Neural progenitor cell (in vitro differentiated cells): ENCODE measurements at regions not wholly inside any gene's neighbourhood (a gene's known extent, or its start where the extent isn't known, plus 50 kb on each side); places are given as distances from the start of the nearest gene placed in this dataset.

Source experiments
- DNase-seq: peaks from one replicate; pipeline ENCODE4 v3.0.0-alpha.2; 2016; ENCODE audit warnings: low spot score
- H2AFZ ChIP-seq: fragments of 200-600 bp; sonication (generic); replicated peaks from 2 replicates; pipeline ENCODE4 v1.6.1; 2016; ENCODE audit warnings: antibody characterized with exemption
- H3F3A ChIP-seq: fragments of 200-600 bp; sonication (generic); 2 replicates; pipeline ENCODE4 v1.6.1; 2016; ENCODE audit warnings: antibody characterized with exemption, low read depth
- H3K27ac ChIP-seq: fragments of 200-600 bp; sonication (generic); 2 replicates; pipeline ENCODE4 v1.5.1; 2016; ENCODE audit warnings: mild to moderate bottlenecking
- H3K27me3 ChIP-seq: fragments of 200-600 bp; sonication (generic); 2 replicates; pipeline ENCODE4 v1.6.1; 2016; ENCODE audit warnings: mild to moderate bottlenecking, moderate library complexity
- H3K36me3 ChIP-seq: fragments of 200-600 bp; sonication (generic); 2 replicates; pipeline ENCODE4 v1.5.1; 2016
- H3K4me1 ChIP-seq: fragments of 200-600 bp; sonication (generic); 2 replicates; pipeline ENCODE4 v1.6.1; 2016; ENCODE audit warnings: mixed run types
- H3K4me2 ChIP-seq: fragments of 200-600 bp; sonication (generic); 2 replicates; pipeline ENCODE4 v1.6.1; 2016
- H3K4me3 ChIP-seq: fragments of 200-600 bp; sonication (generic); 2 replicates; pipeline ENCODE4 v1.5.1; 2016
- H3K79me2 ChIP-seq: fragments of 200-600 bp; sonication (generic); 2 replicates; pipeline ENCODE4 v1.6.1; 2016; ENCODE audit warnings: low read depth
- H3K9ac ChIP-seq: fragments of 200-600 bp; sonication (generic); 2 replicates; pipeline ENCODE4 v1.6.1; 2016
- H3K9me3 ChIP-seq: fragments of 200-600 bp; sonication (generic); 2 replicates; pipeline ENCODE4 v1.5.1; 2016; ENCODE audit warnings: low read depth
- H4K20me1 ChIP-seq: fragments of 200-600 bp; sonication (generic); 2 replicates; pipeline ENCODE4 v1.6.1; 2016; ENCODE audit warnings: low read depth
- H3K27ac Mint-ChIP-seq: 3 replicates; pipeline ENCODE4 v1.8.0; 2021; ENCODE audit warnings: mixed read lengths
- H3K27me3 Mint-ChIP-seq: 2 replicates; pipeline ENCODE4 v1.8.0; 2022; ENCODE audit warnings: low read depth, mild to moderate bottlenecking, inconsistent platforms, moderate library complexity, mixed read lengths; ENCODE audit not compliant: insufficient read depth
- H3K36me3 Mint-ChIP-seq: 3 replicates; pipeline ENCODE4 v1.8.0; 2021; ENCODE audit warnings: mixed read lengths
- H3K4me1 Mint-ChIP-seq: 3 replicates; pipeline ENCODE4 v1.8.0; 2021; ENCODE audit warnings: mixed read lengths
- H3K4me3 Mint-ChIP-seq: 3 replicates; pipeline ENCODE4 v1.8.0; 2021; ENCODE audit warnings: mild to moderate bottlenecking, moderate library complexity, mixed read lengths
- H3K9me3 Mint-ChIP-seq: 3 replicates; pipeline ENCODE4 v1.8.0; 2020; ENCODE audit warnings: mixed read lengths
- EZH2 ChIP-seq: fragments of 200-600 bp; sonication (generic); IDR thresholded peaks from 2 replicates; pipeline ENCODE4 v1.6.1; 2017; ENCODE audit warnings: antibody characterized with exemption, mild to moderate bottlenecking, moderate library complexity
- EZH2phosphoT487 ChIP-seq: fragments of 200-600 bp; sonication (generic); IDR thresholded peaks from 2 replicates; pipeline ENCODE4 v1.6.1; 2017; ENCODE audit warnings: antibody characterized with exemption
- TF ChIP-seq, protein P1 (sequence below): fragments of 200-600 bp; sonication (generic); IDR thresholded peaks from 2 replicates; pipeline ENCODE4 v1.5.1; 2017; ENCODE audit warnings: antibody characterized with exemption, mild to moderate bottlenecking

- Mint-ChIP-seq H3K4me1 (peaks cover 7% of the 10 kb centered on the region), H3K27ac (no peak overlapping the region), H3K9me3 (peaks cover 2% of the 10 kb centered on the region), H3K36me3 (no peaks in the 10 kb centered on the region), H3K27me3 (peaks cover 5% of the 10 kb centered on the region), H3K4me3 (no peak overlapping the region)
- Histone ChIP-seq H3K4me2 (no peak overlapping the region), H3F3A (no peaks in the 10 kb centered on the region), H3K9ac (no peak overlapping the region), H3K27ac (no peak overlapping the region), H4K20me1 (no peaks in the 10 kb centered on the region), H3K4me1 (peaks cover 8% of the 10 kb centered on the region), H3K79me2 (no peaks in the 10 kb centered on the region), H3K4me3 (no peak overlapping the region), H3K27me3 (no peaks in the 10 kb centered on the region), H3K9me3 (no peaks in the 10 kb centered on the region), H2AFZ (no peak overlapping the region), H3K36me3 (no peaks in the 10 kb centered on the region)
- DNase-seq = no peak
- TF ChIP-seq EZH2phosphoT487 (no peak), EZH2 (no peak)
- TF ChIP-seq, protein P1, sequence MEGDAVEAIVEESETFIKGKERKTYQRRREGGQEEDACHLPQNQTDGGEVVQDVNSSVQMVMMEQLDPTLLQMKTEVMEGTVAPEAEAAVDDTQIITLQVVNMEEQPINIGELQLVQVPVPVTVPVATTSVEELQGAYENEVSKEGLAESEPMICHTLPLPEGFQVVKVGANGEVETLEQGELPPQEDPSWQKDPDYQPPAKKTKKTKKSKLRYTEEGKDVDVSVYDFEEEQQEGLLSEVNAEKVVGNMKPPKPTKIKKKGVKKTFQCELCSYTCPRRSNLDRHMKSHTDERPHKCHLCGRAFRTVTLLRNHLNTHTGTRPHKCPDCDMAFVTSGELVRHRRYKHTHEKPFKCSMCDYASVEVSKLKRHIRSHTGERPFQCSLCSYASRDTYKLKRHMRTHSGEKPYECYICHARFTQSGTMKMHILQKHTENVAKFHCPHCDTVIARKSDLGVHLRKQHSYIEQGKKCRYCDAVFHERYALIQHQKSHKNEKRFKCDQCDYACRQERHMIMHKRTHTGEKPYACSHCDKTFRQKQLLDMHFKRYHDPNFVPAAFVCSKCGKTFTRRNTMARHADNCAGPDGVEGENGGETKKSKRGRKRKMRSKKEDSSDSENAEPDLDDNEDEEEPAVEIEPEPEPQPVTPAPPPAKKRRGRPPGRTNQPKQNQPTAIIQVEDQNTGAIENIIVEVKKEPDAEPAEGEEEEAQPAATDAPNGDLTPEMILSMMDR = no peak
These were observed 89.7 kb upstream of the KDR start for GRCh38 chr4:55215087-55215486.

- TF ChIP-seq, protein P1 = no peak
- TF ChIP-seq EZH2 = no peak
- no peak for TF ChIP-seq EZH2phosphoT487
- Histone ChIP-seq H3K36me3 (no peaks in the 10 kb centered on the region), H3K4me3 (no peak overlapping the region), H3K4me1 (peaks cover 8% of the 10 kb centered on the region), H3F3A (no peaks in the 10 kb centered on the region), H3K27me3 (no peaks in the 10 kb centered on the region), H3K9me3 (no peaks in the 10 kb centered on the region), H3K4me2 (peak overlapping the region; percentile 25), H3K9ac (no peak overlapping the region), H2AFZ (no peak overlapping the region), H3K27ac (no peak overlapping the region), H4K20me1 (no peaks in the 10 kb centered on the region), H3K79me2 (no peaks in the 10 kb centered on the region)
- no peaks in the 10 kb centered on the region for H3K9me3 Mint-ChIP-seq
- H3K27ac Mint-ChIP-seq = no peak overlapping the region
- H3K4me3 Mint-ChIP-seq = no peak overlapping the region
- DNase-seq = peak; percentile 19
- H3K4me1 Mint-ChIP-seq = peaks cover 7% of the 10 kb centered on the region
- peaks cover 8% of the 10 kb centered on the region for H3K27me3 Mint-ChIP-seq
- H3K36me3 Mint-ChIP-seq = no peaks in the 10 kb centered on the region
These were observed 91.7 kb upstream of the KDR start for GRCh38 chr4:55216863-55217635.

DNA sequence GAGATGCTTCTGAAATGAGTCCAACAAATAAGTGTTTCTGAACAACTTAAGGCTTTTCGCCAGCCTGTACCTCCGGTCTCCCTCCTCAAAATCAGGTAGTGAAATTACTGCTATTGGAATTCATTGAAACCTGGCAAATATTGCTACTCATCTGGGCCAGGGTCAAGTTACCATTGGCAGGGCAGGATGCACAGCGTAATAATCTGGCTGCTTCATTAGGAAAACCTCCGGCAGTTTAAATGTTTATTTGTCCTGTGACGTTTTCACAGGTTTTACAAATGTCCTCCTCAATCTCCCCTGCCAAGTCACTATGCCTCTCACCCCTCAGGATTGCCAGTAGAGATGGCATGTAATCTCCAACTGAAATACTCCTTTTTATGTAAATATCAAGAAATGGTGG lies 92.6 kb upstream of the KDR start:
- no peak for DNase-seq
- H3F3A ChIP-seq = no peaks in the 10 kb centered on the region
- H3K4me1 ChIP-seq = peaks cover 8% of the 10 kb centered on the region
- H3K9me3 ChIP-seq = no peaks in the 10 kb centered on the region
- Mint-ChIP-seq H3K27me3 (peaks cover 8% of the 10 kb centered on the region), H3K9me3 (no peaks in the 10 kb centered on the region), H3K27ac (no peak overlapping the region), H3K36me3 (no peaks in the 10 kb centered on the region), H3K4me1 (peaks cover 7% of the 10 kb centered on the region), H3K4me3 (no peak overlapping the region)
- no peaks in the 10 kb centered on the region for H3K27me3 ChIP-seq
- no peaks in the 10 kb centered on the region for H4K20me1 ChIP-seq
- no peak overlapping the region for H3K4me3 ChIP-seq
- H3K9ac ChIP-seq = no peak overlapping the region
- no peaks in the 10 kb centered on the region for H3K79me2 ChIP-seq
- H3K36me3 ChIP-seq = no peaks in the 10 kb centered on the region
- TF ChIP-seq EZH2phosphoT487 = no peak
- TF ChIP-seq, protein P1 = no peak
- TF ChIP-seq EZH2 = no peak
- no peak overlapping the region for H2AFZ ChIP-seq
- H3K27ac ChIP-seq = no peak overlapping the region
- H3K4me2 ChIP-seq = no peak overlapping the region
